ENCODE measurements at regions not wholly inside any gene's neighbourhood (a gene's known extent, or its start where the extent isn't known, plus 50 kb on each side); places are given as distances from the start of the nearest gene placed in this dataset.

DNA sequence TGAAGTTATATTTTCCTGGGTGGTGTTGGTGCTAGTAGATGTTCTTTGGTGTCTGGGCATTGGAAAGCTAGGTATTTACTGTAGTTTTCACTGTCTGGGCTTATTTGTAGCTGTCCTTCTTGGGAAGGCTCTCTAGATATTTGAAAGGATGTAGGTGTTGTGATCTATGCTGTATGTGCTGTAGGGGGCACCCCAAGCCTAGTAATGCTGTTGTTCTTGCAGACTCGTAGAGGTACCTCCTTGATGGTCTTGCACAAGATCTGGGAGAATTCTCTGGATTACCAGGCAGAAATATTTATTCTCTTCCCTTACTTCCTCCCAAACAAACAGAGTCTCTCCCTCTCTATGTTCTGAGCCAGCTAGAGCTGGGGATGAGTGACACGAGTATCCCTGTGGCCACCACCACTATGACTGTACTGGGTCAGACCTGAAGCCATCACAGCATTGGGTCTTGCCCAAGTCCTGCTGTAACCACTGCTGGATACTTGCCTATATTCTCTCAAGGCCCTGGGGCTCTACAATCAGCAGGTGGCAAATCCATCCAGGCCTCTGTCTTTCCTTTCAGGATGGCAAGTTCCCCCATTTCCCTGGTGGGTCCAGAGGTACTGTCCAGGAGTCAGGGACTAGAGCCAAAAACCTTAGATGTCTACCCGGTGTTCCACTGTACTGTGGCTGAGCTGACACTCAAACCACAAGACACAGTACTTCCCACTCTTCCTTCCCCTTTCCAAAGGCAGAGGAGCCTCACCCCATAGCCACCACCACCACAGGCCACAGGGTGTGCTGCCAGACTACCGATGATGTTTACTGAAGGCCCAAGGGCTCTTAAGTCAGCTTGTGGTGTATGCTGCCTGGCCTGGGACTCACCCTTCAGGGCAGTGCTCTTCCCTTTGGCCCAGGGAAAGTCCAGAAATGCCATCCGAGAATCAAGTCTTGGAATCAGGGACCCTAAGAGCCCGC is 195.2 kb upstream of the DPPA4 start:
- TF ChIP-seq POLR2A (IDR thresholded peaks at IDR 0.05; ENCODE audit: low read length) (no peak), GATA1 (IDR thresholded peaks at IDR 0.05; ENCODE audit: low read depth, low read length) (no peak)

DNA sequence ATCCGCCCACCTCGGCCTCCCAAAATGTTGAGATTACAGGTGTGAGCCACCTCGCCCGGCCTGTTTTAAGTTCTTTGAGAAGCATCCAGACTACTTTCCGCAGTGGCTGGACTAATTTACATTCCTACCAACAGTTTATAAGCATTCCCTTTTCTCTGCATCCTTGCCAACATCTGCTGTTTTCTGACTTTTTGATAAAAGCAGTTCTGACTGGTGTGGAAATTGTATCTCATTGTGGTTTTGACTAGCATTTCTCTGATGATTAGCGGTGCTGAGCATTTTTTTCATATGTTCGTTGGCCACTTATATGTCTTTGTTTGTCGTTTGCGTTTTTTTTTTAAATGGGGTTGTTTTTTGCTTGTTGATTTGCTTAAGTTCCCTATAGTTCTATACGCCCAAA is 208.4 kb upstream of the DPPA4 start:
- no peak for TF ChIP-seq GATA1 (IDR thresholded peaks at IDR 0.05; ENCODE audit: low read depth, low read length)
- TF ChIP-seq POLR2A (IDR thresholded peaks at IDR 0.05; ENCODE audit: low read length) = no peak
- no peak for DNase-seq

More for the DNA sequence above, 195.2 kb upstream of the DPPA4 start:
- DNase-seq = peak; percentile 1 to 20

DNA sequence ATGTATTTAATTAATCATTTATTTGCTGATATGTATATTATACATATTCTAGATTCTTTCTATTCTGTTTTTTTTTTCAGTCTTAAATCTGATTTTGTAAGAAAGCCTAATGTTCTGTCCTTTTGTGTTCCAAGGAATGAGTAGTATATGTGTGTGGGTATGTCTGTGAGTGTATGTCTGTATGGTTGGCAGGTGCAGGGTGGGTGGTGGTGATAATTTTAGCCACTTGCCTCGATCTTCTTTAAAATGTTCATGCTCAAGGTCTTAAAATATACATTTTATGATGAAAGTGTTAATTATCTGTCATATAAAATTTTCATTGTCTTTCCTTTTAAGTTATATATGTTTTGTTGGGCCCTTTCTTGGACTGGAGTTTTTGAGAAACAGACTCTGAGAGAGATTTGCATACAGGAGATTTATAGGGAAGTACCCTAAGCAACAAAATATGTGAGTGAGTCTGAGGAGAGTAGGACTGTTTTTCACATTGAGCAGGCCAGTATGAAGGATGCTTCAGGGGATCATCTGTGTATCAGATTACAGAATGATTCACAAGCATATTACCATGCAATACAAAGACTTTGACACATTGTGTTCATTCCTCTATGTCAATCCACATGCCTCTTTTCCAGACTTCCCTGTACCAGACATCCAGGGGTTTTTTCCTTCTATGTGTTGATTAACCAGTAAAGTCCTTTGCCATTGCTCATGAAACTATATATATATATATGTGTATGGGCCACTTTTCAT is 211.0 kb upstream of the DPPA4 start:
- no peak for TF ChIP-seq POLR2A (IDR thresholded peaks at IDR 0.05; ENCODE audit: low read length)
- TF ChIP-seq GATA1 (IDR thresholded peaks at IDR 0.05; ENCODE audit: low read depth, low read length) = no peak
- no peak for DNase-seq

DNA sequence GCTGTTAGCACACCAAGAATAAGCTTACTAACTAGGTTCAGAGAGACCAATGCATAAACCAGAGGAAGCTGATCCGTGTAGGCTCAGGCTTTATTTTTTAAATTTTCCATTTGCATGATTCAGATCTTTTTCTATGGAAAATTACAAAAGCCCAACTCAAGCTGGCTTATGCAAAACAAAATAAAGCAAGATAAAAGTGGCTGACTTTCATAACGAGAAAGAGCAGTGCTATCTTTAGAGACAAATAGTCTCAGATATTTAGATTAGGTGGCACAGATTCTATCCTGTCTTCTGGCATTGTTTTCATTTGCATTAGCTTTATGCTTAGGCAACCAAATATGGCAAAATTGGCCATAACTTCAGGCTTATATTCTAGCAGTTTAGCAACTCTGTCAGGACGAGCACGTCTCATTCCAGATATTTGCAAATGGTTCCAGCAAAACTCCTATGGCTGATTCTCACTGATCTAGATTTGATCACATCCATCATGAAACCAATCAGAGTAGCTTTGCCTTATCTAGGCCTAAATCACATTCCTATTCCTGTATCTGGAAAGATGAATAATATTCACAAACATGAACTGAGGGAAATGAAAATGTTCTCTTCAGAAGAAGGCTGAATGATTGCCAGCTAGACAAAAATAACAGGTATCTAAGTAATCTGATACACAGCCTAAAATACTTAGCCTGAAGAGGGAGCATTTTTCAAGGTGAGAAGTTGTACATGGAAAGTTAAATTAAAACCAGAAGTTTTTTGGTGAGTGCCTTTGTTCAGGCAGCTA is 216.4 kb upstream of the DPPA4 start:
- DNase-seq = no peak
- TF ChIP-seq GATA1 (IDR thresholded peaks at IDR 0.05; ENCODE audit: low read depth, low read length) (no peak), POLR2A (IDR thresholded peaks at IDR 0.05; ENCODE audit: low read length) (no peak)

- TF ChIP-seq POLR2A (IDR thresholded peaks at IDR 0.05; ENCODE audit: low read length) (no peak), GATA1 (IDR thresholded peaks at IDR 0.05; ENCODE audit: low read depth, low read length) (no peak)
- DNase-seq = no peak
Measured at GRCh38 chr3:109559389-109559788, 222.0 kb upstream of the DPPA4 start.

GRCh38 chr3:109563149-109563548 is 225.8 kb upstream of the DPPA4 start:
- no peak for TF ChIP-seq GATA1 (IDR thresholded peaks at IDR 0.05; ENCODE audit: low read depth, low read length)
- no peak for TF ChIP-seq POLR2A (IDR thresholded peaks at IDR 0.05; ENCODE audit: low read length)
- DNase-seq = no peak

DNA sequence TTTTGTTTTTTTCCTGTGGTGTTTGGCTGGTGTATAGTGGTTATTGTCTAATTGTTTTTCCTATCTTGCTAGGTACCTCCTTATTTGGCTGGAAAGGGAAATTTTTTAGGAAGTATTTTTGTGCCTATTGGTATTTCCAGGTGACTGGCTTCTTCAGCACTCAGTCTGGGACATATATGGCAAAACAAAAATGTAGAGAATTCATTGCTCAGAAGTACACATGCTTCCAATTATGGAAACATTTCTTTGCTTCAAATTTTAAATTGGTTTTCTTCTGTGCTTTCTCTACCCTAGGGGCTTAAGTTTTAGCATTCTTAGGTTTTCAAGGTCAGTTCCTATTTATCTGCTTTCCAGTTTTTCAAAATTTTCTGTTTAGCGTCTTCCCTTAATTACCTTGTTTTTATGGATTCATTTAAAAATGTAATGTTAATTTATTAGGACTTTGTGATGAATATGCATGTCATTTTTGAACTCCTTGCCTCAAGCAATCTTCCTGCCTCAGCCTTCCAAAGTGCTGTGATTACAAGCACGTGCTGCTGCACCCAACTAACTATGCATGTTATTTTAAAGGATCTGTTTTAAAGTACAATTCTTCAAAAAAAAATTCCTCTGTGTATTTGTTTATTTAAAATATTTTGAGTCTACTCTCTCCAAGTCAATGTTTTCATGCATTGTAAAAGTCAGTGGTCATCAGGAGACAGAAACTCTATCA is 231.9 kb upstream of the DPPA4 start:
- TF ChIP-seq POLR2A (IDR thresholded peaks at IDR 0.05; ENCODE audit: low read length) (no peak), GATA1 (IDR thresholded peaks at IDR 0.05; ENCODE audit: low read depth, low read length) (no peak)
- no peak for DNase-seq

DNA sequence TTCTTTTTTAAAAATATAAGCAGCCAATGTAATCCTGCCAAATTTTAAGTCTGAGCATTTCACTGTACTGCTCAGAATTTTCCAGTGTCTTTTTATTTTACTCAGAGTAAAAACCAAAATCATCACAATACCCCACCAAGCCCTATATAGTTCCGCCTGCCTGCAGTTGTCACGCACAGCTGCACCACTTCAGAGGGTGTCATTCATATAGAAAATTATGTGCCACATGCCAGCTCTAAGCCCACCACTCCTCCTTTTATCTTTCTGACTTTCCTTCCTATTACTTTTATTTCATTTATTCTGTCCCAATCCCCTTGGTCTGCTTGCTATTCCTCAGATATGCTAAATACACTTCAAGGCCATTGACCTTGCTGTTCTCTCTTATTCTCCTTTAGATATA is 233.1 kb upstream of the DPPA4 start:
- no peak for DNase-seq
- no peak for TF ChIP-seq POLR2A (IDR thresholded peaks at IDR 0.05; ENCODE audit: low read length)
- TF ChIP-seq GATA1 (IDR thresholded peaks at IDR 0.05; ENCODE audit: low read depth, low read length) = no peak

GRCh38 chr3:109572301-109572700 is 235.0 kb upstream of the DPPA4 start:
- DNase-seq = no peak
- no peak for TF ChIP-seq POLR2A (IDR thresholded peaks at IDR 0.05; ENCODE audit: low read length)
- no peak for TF ChIP-seq GATA1 (IDR thresholded peaks at IDR 0.05; ENCODE audit: low read depth, low read length)

GRCh38 chr3:109596991-109597390 is 259.6 kb upstream of the DPPA4 start:
- no peak for TF ChIP-seq POLR2A (IDR thresholded peaks at IDR 0.05; ENCODE audit: low read length)
- TF ChIP-seq GATA1 (IDR thresholded peaks at IDR 0.05; ENCODE audit: low read depth, low read length) = no peak
- no peak for DNase-seq

DNA sequence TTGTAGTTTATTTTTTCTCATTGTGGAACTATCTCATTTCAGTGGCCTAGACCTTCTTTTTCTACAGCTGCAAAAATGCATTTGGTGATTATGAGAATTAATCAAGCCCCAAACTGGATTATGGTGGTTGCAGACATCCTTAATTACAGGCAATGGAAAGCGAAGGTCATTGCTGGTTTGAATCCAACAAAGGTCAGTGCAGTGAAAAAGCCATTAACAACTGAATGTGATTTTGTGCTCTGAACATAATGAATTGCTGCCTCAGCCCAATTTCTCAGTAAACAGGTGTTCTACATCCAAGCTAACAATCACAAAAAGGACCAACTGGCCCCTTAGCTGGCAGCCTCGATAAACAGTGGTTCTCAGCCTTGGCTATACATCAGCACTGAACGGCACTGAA is 260.1 kb upstream of the DPPA4 start:
- TF ChIP-seq GATA1 (IDR thresholded peaks at IDR 0.05; ENCODE audit: low read depth, low read length) (no peak), POLR2A (IDR thresholded peaks at IDR 0.05; ENCODE audit: low read length) (no peak)
- DNase-seq = no peak

GRCh38 chr3:109607897-109608296 is 270.6 kb upstream of the DPPA4 start:
- TF ChIP-seq GATA1 (IDR thresholded peaks at IDR 0.05; ENCODE audit: low read depth, low read length) = no peak
- TF ChIP-seq POLR2A (IDR thresholded peaks at IDR 0.05; ENCODE audit: low read length) = no peak
- DNase-seq = no peak

- no peak for TF ChIP-seq GATA1 (IDR thresholded peaks at IDR 0.05; ENCODE audit: low read depth, low read length)
Measured at GRCh38 chr3:109608574-109608973, 271.2 kb upstream of the DPPA4 start.

More at GRCh38 chr3:109608574-109608973, 271.2 kb upstream of the DPPA4 start:
- no peak for DNase-seq

All from erythroblast (primary cell).